ENCODE measurements at regions not wholly inside any gene's neighbourhood (a gene's known extent, or its start where the extent isn't known, plus 50 kb on each side); places are given as distances from the start of the nearest gene placed in this dataset.

- WGBS, 2 donors (ENCODE audit: low coverage in 1 of 2): 78 to 87% methylated on average over 1 of the region's 1 CpG
- Histone ChIP-seq H3K4me3 (no peak overlapping the region), H3K4me1 (no peaks in the 10 kb centered on the region), H3K9me3 (no peaks in the 10 kb centered on the region), H3K27me3 (no peaks in the 10 kb centered on the region), H3K27ac (no peak overlapping the region), H3K36me3 (no peaks in the 10 kb centered on the region)
- no peak for ATAC-seq
- TF ChIP-seq CTCF (IDR thresholded peaks at IDR 0.05) (no peak), POLR2A (IDR thresholded peaks at IDR 0.05) (no peak), POLR2AphosphoS5 (IDR thresholded peaks at IDR 0.05) (no peak), EP300 (IDR thresholded peaks at IDR 0.05) (no peak)
These were observed 181.7 kb upstream of the EDNRA start for GRCh38 chr4:147299205-147299604.

GRCh38 chr4:147303174-147303872 is 177.6 kb upstream of the EDNRA start:
- H3K9me3 ChIP-seq: no peaks in the 10 kb centered on the region
- WGBS, 2 donors (ENCODE audit: low coverage in 1 of 2): 51 to 60% methylated on average over 5 of the region's 5 CpGs
- H3K27me3 ChIP-seq: no peaks in the 10 kb centered on the region
- no peak for ATAC-seq
- no peak overlapping the region for H3K4me3 ChIP-seq
- H3K4me1 ChIP-seq: no peaks in the 10 kb centered on the region
- no peak for TF ChIP-seq EP300 (IDR thresholded peaks at IDR 0.05)
- TF ChIP-seq CTCF (IDR thresholded peaks at IDR 0.05): no peak
- TF ChIP-seq POLR2AphosphoS5 (IDR thresholded peaks at IDR 0.05): no peak
- no peaks in the 10 kb centered on the region for H3K36me3 ChIP-seq
- no peak overlapping the region for H3K27ac ChIP-seq

GRCh38 chr4:147303873-147304229 is 177.0 kb upstream of the EDNRA start:
- TF ChIP-seq EP300 (IDR thresholded peaks at IDR 0.05): no peak
- no peak for TF ChIP-seq CTCF (IDR thresholded peaks at IDR 0.05)
- no peak for TF ChIP-seq POLR2AphosphoS5 (IDR thresholded peaks at IDR 0.05)
- TF ChIP-seq POLR2A (IDR thresholded peaks at IDR 0.05): no peak
- Histone ChIP-seq H3K27me3 (no peaks in the 10 kb centered on the region), H3K4me3 (no peak overlapping the region), H3K27ac (no peak overlapping the region), H3K9me3 (no peaks in the 10 kb centered on the region), H3K36me3 (no peaks in the 10 kb centered on the region), H3K4me1 (no peaks in the 10 kb centered on the region)
- WGBS, 2 donors (ENCODE audit: low coverage in 1 of 2): 24 to 41% methylated on average over 3 of the region's 3 CpGs
- no peak for ATAC-seq

GRCh38 chr4:147307896-147308674 is 172.8 kb upstream of the EDNRA start:
- no peaks in the 10 kb centered on the region for H3K27me3 ChIP-seq
- no peak for TF ChIP-seq POLR2A (IDR thresholded peaks at IDR 0.05)
- no peak for TF ChIP-seq CTCF (IDR thresholded peaks at IDR 0.05)
- no peak for TF ChIP-seq EP300 (IDR thresholded peaks at IDR 0.05)
- TF ChIP-seq POLR2AphosphoS5 (IDR thresholded peaks at IDR 0.05): no peak
- no peak for ATAC-seq
- no peaks in the 10 kb centered on the region for H3K9me3 ChIP-seq
- 80 to 96% methylated on average over 2 to 5 of the region's 5 CpGs for WGBS, 2 donors (ENCODE audit: low coverage in 1 of 2)
- no peaks in the 10 kb centered on the region for H3K4me1 ChIP-seq
- no peak overlapping the region for H3K27ac ChIP-seq
- H3K4me3 ChIP-seq: no peak overlapping the region
- no peaks in the 10 kb centered on the region for H3K36me3 ChIP-seq

- no peak overlapping the region for H3K4me3 ChIP-seq
- H3K4me1 ChIP-seq: no peaks in the 10 kb centered on the region
- no peaks in the 10 kb centered on the region for H3K36me3 ChIP-seq
- TF ChIP-seq POLR2A (IDR thresholded peaks at IDR 0.05): no peak
- no peak overlapping the region for H3K27ac ChIP-seq
- WGBS, 2 donors (ENCODE audit: low coverage in 1 of 2): 26 to 44% methylated on average over 4 of the region's 4 CpGs
- H3K9me3 ChIP-seq: no peaks in the 10 kb centered on the region
- H3K27me3 ChIP-seq: no peaks in the 10 kb centered on the region
- ATAC-seq: no peak
These were observed 171.5 kb upstream of the EDNRA start for GRCh38 chr4:147309434-147309833.
